ENCODE measurements at regions not wholly inside any gene's neighbourhood (a gene's known extent, or its start where the extent isn't known, plus 50 kb on each side); places are given as distances from the start of the nearest gene placed in this dataset.
"Not testable (repeated sequence)": the region's sequence is repeated elsewhere in the genome, so short reads cannot be mapped to it uniquely, and the experiment has no call there.

DNA sequence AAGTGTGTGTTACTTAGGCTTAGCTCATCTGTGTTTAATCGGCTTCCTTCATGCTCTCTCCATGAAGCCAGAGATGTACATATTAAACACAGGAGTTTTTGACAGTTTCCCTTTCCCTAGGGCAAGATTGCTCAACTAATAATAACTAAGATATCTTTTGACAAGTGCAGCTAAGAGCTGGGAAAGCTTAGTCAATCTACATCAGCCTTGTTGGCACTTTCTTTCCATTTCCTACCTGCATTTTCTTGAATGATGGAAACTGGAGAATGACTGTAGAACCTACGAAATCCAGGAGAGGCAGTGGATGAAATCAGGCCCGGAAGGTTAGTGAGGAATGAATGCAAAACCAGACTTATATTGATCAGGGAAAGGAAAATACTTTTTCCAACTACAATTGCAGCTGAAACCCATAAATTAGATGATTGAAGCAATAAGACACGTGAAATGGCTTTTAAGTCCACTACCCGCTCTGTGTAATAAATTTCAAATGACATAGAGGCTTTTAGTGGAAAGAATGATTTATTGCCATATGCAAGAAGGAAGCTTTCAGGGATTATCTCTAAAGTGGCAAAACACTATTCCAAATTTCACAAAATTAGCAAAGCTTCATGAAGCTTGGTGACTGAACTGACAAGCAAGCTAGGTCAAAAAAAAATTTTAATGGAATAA, 237.2 kb upstream of the ID4 start:
- no peaks in the 10 kb centered on the region for H3K9me3 ChIP-seq (ENCODE audit: insufficient read depth, low read length)
- no peak overlapping the region for H3K4me3 ChIP-seq (ENCODE audit: insufficient read length, low read depth)
- no peak for TF ChIP-seq SUZ12 (IDR thresholded peaks at IDR 0.05; ENCODE audit: extremely low read depth, insufficient read depth, insufficient read length)
- no peak for TF ChIP-seq YY1 (IDR thresholded peaks at IDR 0.05; ENCODE audit: insufficient read depth, insufficient read length)
- no peak overlapping the region for H3K9ac ChIP-seq (ENCODE audit: insufficient read length, low read depth)
- H3K4me1 ChIP-seq (ENCODE audit: insufficient read depth, insufficient read length): no peaks in the 10 kb centered on the region
- no peak for DNase-seq (ENCODE audit: low read depth, low spot score)
- no peaks in the 10 kb centered on the region for H3K36me3 ChIP-seq (ENCODE audit: insufficient read depth, insufficient read length, low read length)
- H3K27me3 ChIP-seq (ENCODE audit: insufficient read depth, insufficient read length): no peaks in the 10 kb centered on the region

DNA sequence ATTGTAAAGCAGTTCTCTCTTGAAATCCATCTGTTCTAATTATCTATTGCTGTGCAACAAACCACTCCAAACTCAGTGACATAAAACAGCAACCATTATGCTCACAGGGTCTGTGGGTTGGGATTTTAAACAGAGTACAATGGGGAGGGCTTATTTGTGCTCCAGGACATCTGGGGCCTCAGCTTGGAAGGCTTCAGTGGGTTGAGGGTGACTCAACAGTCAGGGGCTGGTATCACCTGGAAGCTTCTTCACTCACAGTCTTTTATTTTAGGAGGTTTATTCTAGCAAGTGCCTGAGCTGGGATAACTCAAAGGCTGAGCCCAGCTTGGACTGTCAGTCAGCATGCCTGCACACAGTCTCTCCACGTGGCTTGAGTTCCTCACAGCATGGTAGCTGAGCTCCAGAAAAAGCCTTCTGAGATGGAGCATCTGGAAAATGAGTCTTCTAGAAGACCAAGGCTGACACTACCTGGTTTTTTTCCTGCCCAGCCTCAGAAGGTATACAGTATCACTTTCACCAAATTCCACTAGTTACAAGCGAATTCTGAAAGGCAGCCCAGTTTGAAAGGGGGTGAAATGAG, 234.6 kb upstream of the ID4 start:
- Histone ChIP-seq H3K9me3 (ENCODE audit: insufficient read depth, low read length) (no peaks in the 10 kb centered on the region), H3K4me3 (ENCODE audit: insufficient read length, low read depth) (no peak overlapping the region)
- TF ChIP-seq YY1 (IDR thresholded peaks at IDR 0.05; ENCODE audit: insufficient read depth, insufficient read length) (no peak), SUZ12 (IDR thresholded peaks at IDR 0.05; ENCODE audit: extremely low read depth, insufficient read depth, insufficient read length) (no peak), ZNF274 (IDR thresholded peaks at IDR 0.05; ENCODE audit: low read depth, low read length) (no peak)

DNA sequence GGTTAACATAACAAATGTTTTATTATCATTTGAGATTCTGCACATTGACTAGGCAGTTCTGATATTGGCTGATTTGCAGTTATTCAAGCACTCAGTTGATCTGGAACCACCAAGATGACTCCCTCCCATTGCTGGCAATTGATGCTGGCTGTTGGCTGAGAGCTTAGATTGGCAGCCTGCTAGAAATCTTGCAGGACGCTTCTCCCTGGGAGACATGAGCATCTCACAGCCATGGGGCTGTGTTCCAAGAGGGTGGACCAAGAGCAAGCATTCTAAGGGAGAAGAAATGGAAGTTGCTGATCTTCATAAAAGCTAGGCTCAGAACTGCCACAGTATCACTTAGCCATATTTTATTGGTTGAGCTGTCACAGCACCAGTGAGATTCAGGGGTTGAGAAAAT, 233.4 kb upstream of the ID4 start:
- DNase-seq (ENCODE audit: low read depth, low spot score): no peak
- Histone ChIP-seq H3K4me3 (ENCODE audit: insufficient read length, low read depth) (no peak overlapping the region), H3K4me1 (ENCODE audit: insufficient read depth, insufficient read length) (no peaks in the 10 kb centered on the region), H3K36me3 (ENCODE audit: insufficient read depth, insufficient read length, low read length) (no peaks in the 10 kb centered on the region), H3K27me3 (ENCODE audit: insufficient read depth, insufficient read length) (no peaks in the 10 kb centered on the region), H3K9me3 (ENCODE audit: insufficient read depth, low read length) (no peaks in the 10 kb centered on the region), H3K9ac (ENCODE audit: insufficient read length, low read depth) (no peak overlapping the region)
- TF ChIP-seq ZNF274 (IDR thresholded peaks at IDR 0.05; ENCODE audit: low read depth, low read length): no peak
- no peak for TF ChIP-seq SUZ12 (IDR thresholded peaks at IDR 0.05; ENCODE audit: extremely low read depth, insufficient read depth, insufficient read length)
- no peak for TF ChIP-seq YY1 (IDR thresholded peaks at IDR 0.05; ENCODE audit: insufficient read depth, insufficient read length)

More for the DNA sequence above, 234.6 kb upstream of the ID4 start:
- H3K27me3 ChIP-seq (ENCODE audit: insufficient read depth, insufficient read length): no peaks in the 10 kb centered on the region
- H3K4me1 ChIP-seq (ENCODE audit: insufficient read depth, insufficient read length): no peaks in the 10 kb centered on the region
- no peak overlapping the region for H3K9ac ChIP-seq (ENCODE audit: insufficient read length, low read depth)
- DNase-seq (ENCODE audit: low read depth, low spot score): no peak
- no peaks in the 10 kb centered on the region for H3K36me3 ChIP-seq (ENCODE audit: insufficient read depth, insufficient read length, low read length)

DNA sequence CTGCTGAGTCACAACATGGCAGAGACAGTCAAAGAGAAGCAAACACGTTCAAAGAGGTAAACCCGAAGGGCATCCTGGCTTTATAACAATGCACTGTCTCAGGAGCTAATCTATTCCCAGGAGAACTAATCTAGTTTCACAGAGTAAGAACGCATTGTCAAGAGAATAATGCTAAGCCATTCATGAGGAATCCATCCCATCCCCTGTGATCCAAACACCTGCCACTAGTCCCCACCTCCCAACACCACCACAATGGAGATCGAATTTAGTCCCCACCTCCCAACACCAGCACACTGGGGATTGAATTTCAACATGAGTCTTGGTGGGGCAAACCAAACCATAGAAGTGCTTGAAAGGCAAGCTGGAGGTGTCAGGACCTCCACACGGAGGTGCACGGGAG, 231.5 kb upstream of the ID4 start:
- DNase-seq (ENCODE audit: low read depth, low spot score): no peak
- Histone ChIP-seq H3K9ac (ENCODE audit: insufficient read length, low read depth) (no peak overlapping the region), H3K4me3 (ENCODE audit: insufficient read length, low read depth) (no peak overlapping the region), H3K9me3 (ENCODE audit: insufficient read depth, low read length) (no peaks in the 10 kb centered on the region), H3K36me3 (ENCODE audit: insufficient read depth, insufficient read length, low read length) (no peaks in the 10 kb centered on the region), H3K27me3 (ENCODE audit: insufficient read depth, insufficient read length) (no peaks in the 10 kb centered on the region), H3K4me1 (ENCODE audit: insufficient read depth, insufficient read length) (no peaks in the 10 kb centered on the region)
- TF ChIP-seq ZNF274 (IDR thresholded peaks at IDR 0.05; ENCODE audit: low read depth, low read length) (no peak), SUZ12 (IDR thresholded peaks at IDR 0.05; ENCODE audit: extremely low read depth, insufficient read depth, insufficient read length) (no peak), YY1 (IDR thresholded peaks at IDR 0.05; ENCODE audit: insufficient read depth, insufficient read length) (no peak)

DNA sequence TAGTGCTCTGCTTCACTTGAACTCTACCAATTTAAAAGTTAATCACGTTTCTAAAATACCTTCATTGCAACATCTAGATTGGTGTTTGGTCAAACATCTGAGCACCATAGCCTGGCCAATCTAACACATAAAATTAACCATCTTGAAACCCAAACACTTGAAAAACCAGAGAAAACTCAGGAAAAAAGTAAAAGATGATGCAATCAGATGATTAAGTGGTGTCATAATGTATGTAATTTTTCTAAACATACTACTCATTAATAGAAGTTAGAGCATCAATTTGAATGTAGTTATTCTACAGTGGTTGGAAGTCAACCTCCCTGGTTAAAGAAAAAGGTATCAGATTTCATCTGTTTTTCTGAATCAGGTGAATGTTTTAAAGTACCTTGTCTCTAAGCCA, 228.6 kb upstream of the ID4 start:
- H3K4me3 ChIP-seq (ENCODE audit: insufficient read length, low read depth): no peak overlapping the region
- H3K4me1 ChIP-seq (ENCODE audit: insufficient read depth, insufficient read length): no peaks in the 10 kb centered on the region
- TF ChIP-seq ZNF274 (IDR thresholded peaks at IDR 0.05; ENCODE audit: low read depth, low read length) (no peak), YY1 (IDR thresholded peaks at IDR 0.05; ENCODE audit: insufficient read depth, insufficient read length) (no peak), SUZ12 (IDR thresholded peaks at IDR 0.05; ENCODE audit: extremely low read depth, insufficient read depth, insufficient read length) (no peak)
- H3K9ac ChIP-seq (ENCODE audit: insufficient read length, low read depth): no peak overlapping the region
- no peaks in the 10 kb centered on the region for H3K36me3 ChIP-seq (ENCODE audit: insufficient read depth, insufficient read length, low read length)
- no peaks in the 10 kb centered on the region for H3K9me3 ChIP-seq (ENCODE audit: insufficient read depth, low read length)
- H3K27me3 ChIP-seq (ENCODE audit: insufficient read depth, insufficient read length): no peaks in the 10 kb centered on the region
- DNase-seq (ENCODE audit: low read depth, low spot score): no peak

DNA sequence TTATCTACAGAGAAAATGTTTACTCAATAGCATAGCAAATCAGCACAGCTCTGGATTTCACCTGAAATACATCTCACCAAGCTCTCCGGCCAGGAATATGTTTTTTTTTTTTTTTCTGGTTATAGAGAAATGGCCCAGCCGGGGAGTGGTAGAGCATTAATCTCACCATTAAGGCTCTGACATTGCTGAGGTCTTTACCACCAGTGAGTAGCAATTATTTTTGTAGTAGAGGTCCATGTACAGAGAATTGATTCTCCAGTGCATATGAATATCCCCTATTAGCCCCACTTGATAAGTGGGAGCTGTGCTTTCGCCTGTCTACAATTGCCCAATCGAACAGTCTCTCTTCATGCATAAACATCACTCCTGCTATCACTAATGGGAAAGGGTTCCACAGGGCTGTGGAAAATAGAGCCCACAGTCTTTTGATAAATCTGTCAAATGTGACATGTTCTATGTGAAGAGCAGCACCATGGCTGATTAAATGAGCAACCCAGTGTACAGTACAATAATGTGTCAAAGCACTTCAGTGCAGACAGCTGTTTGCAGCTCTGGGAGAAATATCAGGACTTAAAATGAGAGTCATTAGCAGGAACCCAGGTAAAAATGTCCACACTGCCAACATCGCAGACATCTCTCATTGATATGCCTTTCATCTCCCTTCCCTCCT, 227.1 kb upstream of the ID4 start:
- Histone ChIP-seq H3K36me3 (ENCODE audit: insufficient read depth, insufficient read length, low read length) (no peaks in the 10 kb centered on the region), H3K4me3 (ENCODE audit: insufficient read length, low read depth) (no peak overlapping the region), H3K9ac (ENCODE audit: insufficient read length, low read depth) (no peak overlapping the region), H3K9me3 (ENCODE audit: insufficient read depth, low read length) (no peaks in the 10 kb centered on the region), H3K4me1 (ENCODE audit: insufficient read depth, insufficient read length) (no peaks in the 10 kb centered on the region), H3K27me3 (ENCODE audit: insufficient read depth, insufficient read length) (no peaks in the 10 kb centered on the region)
- no peak for TF ChIP-seq SUZ12 (IDR thresholded peaks at IDR 0.05; ENCODE audit: extremely low read depth, insufficient read depth, insufficient read length)
- no peak for TF ChIP-seq ZNF274 (IDR thresholded peaks at IDR 0.05; ENCODE audit: low read depth, low read length)
- TF ChIP-seq YY1 (IDR thresholded peaks at IDR 0.05; ENCODE audit: insufficient read depth, insufficient read length): no peak
- DNase-seq (ENCODE audit: low read depth, low spot score): no peak

DNA sequence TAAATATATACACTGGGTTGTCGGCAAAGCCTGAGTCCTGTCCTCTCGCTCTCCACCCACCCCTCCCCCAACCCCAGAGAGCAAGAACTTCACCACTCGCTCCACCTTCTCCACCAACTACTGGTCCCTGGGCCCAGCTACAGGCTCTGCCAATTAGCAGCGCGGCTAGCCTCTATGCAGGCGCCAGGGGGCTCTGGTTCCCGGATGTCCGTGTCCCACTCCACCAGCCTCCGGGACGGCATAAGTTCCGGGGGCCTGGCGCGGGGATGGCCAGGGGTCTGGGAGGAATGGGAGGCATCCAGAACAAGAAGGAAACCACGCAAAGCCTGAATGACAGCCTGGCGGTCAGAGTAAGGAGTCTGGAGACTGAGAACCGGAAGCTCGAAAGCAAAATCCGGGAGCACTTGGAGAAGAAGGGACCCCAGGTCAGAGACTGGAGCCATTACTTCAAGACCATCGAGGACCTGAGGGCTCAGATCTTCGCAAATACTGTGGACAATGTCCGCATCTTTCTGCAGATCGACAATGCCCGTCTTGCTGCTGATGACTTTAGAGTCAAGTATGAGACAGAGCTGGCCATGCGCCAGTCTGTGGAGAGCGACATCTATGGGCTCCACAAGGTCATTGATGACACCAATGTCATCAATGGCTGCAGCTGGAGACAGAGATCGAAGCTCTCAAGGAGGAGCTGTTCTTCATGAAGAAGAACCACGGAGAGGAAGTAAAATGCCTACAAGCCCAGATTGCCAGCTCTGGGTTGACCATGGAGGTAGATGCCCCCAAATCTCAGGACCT, 224.3 kb upstream of the ID4 start:
- H3K9me3 ChIP-seq (ENCODE audit: insufficient read depth, low read length); H3K36me3 ChIP-seq (ENCODE audit: insufficient read depth, insufficient read length, low read length); H3K4me1 ChIP-seq (ENCODE audit: insufficient read depth, insufficient read length); H3K27me3 ChIP-seq (ENCODE audit: insufficient read depth, insufficient read length); DNase-seq (ENCODE audit: low read depth, low spot score); H3K9ac ChIP-seq (ENCODE audit: insufficient read length, low read depth); H3K4me3 ChIP-seq (ENCODE audit: insufficient read length, low read depth): not testable (repeated sequence)

All from NT2/D1 (cell line).